ENCODE measurements at regions not wholly inside any gene's neighbourhood (a gene's known extent, or its start where the extent isn't known, plus 50 kb on each side); places are given as distances from the start of the nearest gene placed in this dataset.
"Not testable (repeated sequence)": the region's sequence is repeated elsewhere in the genome, so short reads cannot be mapped to it uniquely, and the experiment has no call there.

- TF ChIP-seq POLR2A (IDR thresholded peaks at IDR 0.05; ENCODE audit: extremely low read depth, insufficient read length) (no peak), MYC (IDR thresholded peaks at IDR 0.05; ENCODE audit: low read depth, low read length) (no peak), CTCF (IDR thresholded peaks at IDR 0.05; ENCODE audit: low read depth, low read length) (no peak), MAX (IDR thresholded peaks at IDR 0.05; ENCODE audit: low read depth, low read length) (no peak)
- no peak for DNase-seq (ENCODE audit: low read depth)
- no peak overlapping the region for H3K4me3 ChIP-seq (ENCODE audit: low read depth, low read length)
Observed at GRCh38 chr1:29408831-29409605, 172.7 kb downstream of the PTPRU start.

- no peak overlapping the region for H3K4me3 ChIP-seq (ENCODE audit: low read depth, low read length)
- no peak for DNase-seq (ENCODE audit: low read depth)
- TF ChIP-seq MAX (IDR thresholded peaks at IDR 0.05; ENCODE audit: low read depth, low read length) (no peak), POLR2A (IDR thresholded peaks at IDR 0.05; ENCODE audit: extremely low read depth, insufficient read length) (no peak), CTCF (IDR thresholded peaks at IDR 0.05; ENCODE audit: low read depth, low read length) (no peak), MYC (IDR thresholded peaks at IDR 0.05; ENCODE audit: low read depth, low read length) (no peak)
Observed at GRCh38 chr1:29406814-29407213, 170.5 kb downstream of the PTPRU start.

DNA sequence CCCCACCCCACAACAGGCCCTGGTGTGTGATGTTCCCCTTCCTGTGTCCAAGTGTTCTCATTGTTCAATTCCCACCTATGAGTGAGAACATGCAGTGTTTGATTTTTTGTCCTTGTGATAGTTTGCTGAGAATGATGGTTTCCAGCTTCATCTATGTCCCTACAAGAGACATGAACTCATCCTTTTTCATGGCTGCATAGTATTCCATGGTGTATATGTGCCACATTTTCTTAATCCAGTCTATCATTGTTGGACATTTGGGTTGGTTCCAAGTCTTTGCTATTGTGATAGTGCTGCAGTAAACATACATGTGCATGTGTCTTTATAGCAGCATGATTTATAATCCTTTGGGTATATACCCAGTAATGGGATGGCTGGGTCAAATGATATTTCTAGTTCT, 163.9 kb downstream of the PTPRU start:
- DNase-seq (ENCODE audit: low read depth); H3K4me3 ChIP-seq (ENCODE audit: low read depth, low read length): not testable (repeated sequence)

GRCh38 chr1:29399465-29399864, 163.1 kb downstream of the PTPRU start:
- no peak for DNase-seq (ENCODE audit: low read depth)
- no peak overlapping the region for H3K4me3 ChIP-seq (ENCODE audit: low read depth, low read length)
- TF ChIP-seq POLR2A (IDR thresholded peaks at IDR 0.05; ENCODE audit: extremely low read depth, insufficient read length) (no peak), MYC (IDR thresholded peaks at IDR 0.05; ENCODE audit: low read depth, low read length) (no peak), CTCF (IDR thresholded peaks at IDR 0.05; ENCODE audit: low read depth, low read length) (no peak), MAX (IDR thresholded peaks at IDR 0.05; ENCODE audit: low read depth, low read length) (no peak)

- DNase-seq (ENCODE audit: low read depth), result no peak
- TF ChIP-seq CTCF (IDR thresholded peaks at IDR 0.05; ENCODE audit: low read depth, low read length), result no peak
- no peak for TF ChIP-seq MAX (IDR thresholded peaks at IDR 0.05; ENCODE audit: low read depth, low read length)
- no peak for TF ChIP-seq MYC (IDR thresholded peaks at IDR 0.05; ENCODE audit: low read depth, low read length)
- TF ChIP-seq POLR2A (IDR thresholded peaks at IDR 0.05; ENCODE audit: extremely low read depth, insufficient read length), result no peak
- H3K4me3 ChIP-seq (ENCODE audit: low read depth, low read length), result no peak overlapping the region
Observed at GRCh38 chr1:29398431-29398830, 162.1 kb downstream of the PTPRU start.

GRCh38 chr1:29397981-29398380, 161.7 kb downstream of the PTPRU start:
- H3K4me3 ChIP-seq (ENCODE audit: low read depth, low read length), result no peak overlapping the region
- DNase-seq (ENCODE audit: low read depth), result no peak
- TF ChIP-seq MAX (IDR thresholded peaks at IDR 0.05; ENCODE audit: low read depth, low read length) (no peak), CTCF (IDR thresholded peaks at IDR 0.05; ENCODE audit: low read depth, low read length) (no peak), POLR2A (IDR thresholded peaks at IDR 0.05; ENCODE audit: extremely low read depth, insufficient read length) (no peak), MYC (IDR thresholded peaks at IDR 0.05; ENCODE audit: low read depth, low read length) (no peak)

Data from NB4 (cell line).